Putamen (tissue), 1 donor: ENCODE measurements at regions not wholly inside any gene's neighbourhood (a gene's known extent, or its start where the extent isn't known, plus 50 kb on each side); places are given as distances from the start of the nearest gene placed in this dataset.

ENCODE experiments used
- DNase-seq: peaks from one replicate; pipeline ENCODE4 v3.0.0-alpha.2; 2016; ENCODE audit warnings: low spot score

- no peak for DNase-seq
These were observed 272.5 kb downstream of the GALR1 start for GRCh38 chr18:77522051-77522675.

- DNase-seq = no peak
These were observed 275.3 kb downstream of the GALR1 start for GRCh38 chr18:77524909-77525308.

GRCh38 chr18:77526962-77527361, 277.3 kb downstream of the GALR1 start:
- DNase-seq = no peak

GRCh38 chr18:77528872-77529271, 279.2 kb downstream of the GALR1 start:
- DNase-seq = no peak

GRCh38 chr18:77529492-77530176, 280.0 kb downstream of the GALR1 start:
- no peak for DNase-seq

- DNase-seq = no peak
These were observed 281.1 kb downstream of the GALR1 start for GRCh38 chr18:77530732-77531131.

GRCh38 chr18:77539860-77540259, 290.2 kb downstream of the GALR1 start:
- DNase-seq = no peak

GRCh38 chr18:77544792-77545191, 295.1 kb downstream of the GALR1 start:
- DNase-seq = no peak

- no peak for DNase-seq
These were observed 298.1 kb downstream of the GALR1 start for GRCh38 chr18:77547757-77548156.

GRCh38 chr18:77548790-77549420, 299.3 kb downstream of the GALR1 start:
- DNase-seq = no peak

- DNase-seq = no peak
These were observed 301.0 kb downstream of the GALR1 start for GRCh38 chr18:77550625-77551024.

- no peak for DNase-seq
These were observed 301.4 kb downstream of the GALR1 start for GRCh38 chr18:77551055-77551454.

GRCh38 chr18:77552945-77553344, 303.3 kb downstream of the GALR1 start:
- no peak for DNase-seq

- DNase-seq = no peak
These were observed 304.4 kb downstream of the GALR1 start for GRCh38 chr18:77554061-77554460.

GRCh38 chr18:77557046-77557587, 307.5 kb downstream of the GALR1 start:
- no peak for DNase-seq

- DNase-seq = no peak
These were observed 309.7 kb downstream of the GALR1 start for GRCh38 chr18:77559274-77559910.

- no peak for DNase-seq
These were observed 310.8 kb downstream of the GALR1 start for GRCh38 chr18:77560341-77560992.

GRCh38 chr18:77566604-77567003, 317.0 kb downstream of the GALR1 start:
- DNase-seq = no peak

- no peak for DNase-seq
These were observed 317.6 kb downstream of the GALR1 start for GRCh38 chr18:77567205-77567604.

- DNase-seq = no peak
These were observed 322.1 kb downstream of the GALR1 start for GRCh38 chr18:77571743-77572142.

- no peak for DNase-seq
These were observed 322.9 kb downstream of the GALR1 start for GRCh38 chr18:77572537-77572936.

GRCh38 chr18:77573571-77573970, 323.9 kb downstream of the GALR1 start:
- DNase-seq = no peak
